Calu3 (cell line): ENCODE measurements at regions not wholly inside any gene's neighbourhood (a gene's known extent, or its start where the extent isn't known, plus 50 kb on each side); places are given as distances from the start of the nearest gene placed in this dataset.

ENCODE experiments used
- BruUV-seq: library from RNA; stranded (reverse); fragments of 400-500 nt; replicated peaks from 2 replicates; lab custom pipeline; 2021; lab: Mats Ljungman, UMichigan
- CTCF ChIA-PET: fragments of 300-600 bp; sonication (Branson Sonifier 250); formaldehyde crosslinking; loops from one replicate; lab custom pipeline; 2022; ENCODE audit warnings: antibody characterized with exemption; lab: Charles Lee
- DNase-seq: peaks from one replicate; pipeline ENCODE4 v3.0.0; 2022
- H3K27ac Mint-ChIP-seq: one replicate; pipeline ENCODE4 v1.8.0; 2022; ENCODE audit warnings: mixed read lengths; ENCODE audit not compliant: unreplicated experiment
- H3K27me3 Mint-ChIP-seq: one replicate; pipeline ENCODE4 v1.8.0; 2022; ENCODE audit warnings: mixed read lengths; ENCODE audit not compliant: unreplicated experiment
- H3K36me3 Mint-ChIP-seq: one replicate; pipeline ENCODE4 v1.8.0; 2022; ENCODE audit warnings: mild to moderate bottlenecking, moderate library complexity, mixed read lengths; ENCODE audit not compliant: insufficient read depth, unreplicated experiment
- H3K4me1 Mint-ChIP-seq: one replicate; pipeline ENCODE4 v1.8.0; 2022; ENCODE audit warnings: mild to moderate bottlenecking, low read depth, mixed read lengths; ENCODE audit not compliant: unreplicated experiment
- H3K4me3 Mint-ChIP-seq: one replicate; pipeline ENCODE4 v1.8.0; 2022; ENCODE audit warnings: mild to moderate bottlenecking, low read depth, moderate library complexity, mixed read lengths; ENCODE audit not compliant: unreplicated experiment
- H3K9me3 Mint-ChIP-seq: one replicate; pipeline ENCODE4 v1.8.0; 2022; ENCODE audit warnings: low read depth, mixed read lengths; ENCODE audit not compliant: unreplicated experiment
- CTCF ChIP-seq: fragments of 200-600 bp; IDR thresholded peaks from one replicate; pipeline ENCODE4 v1.8.0; 2022; ENCODE audit warnings: antibody characterized with exemption; ENCODE audit not compliant: unreplicated experiment
- intact Hi-C: fragments of 100-400 bp; cut with micrococcal nuclease; formaldehyde crosslinking; loops from one replicate; pipeline ENCODE4 v1.10.0; 2022; ENCODE audit not compliant: unreplicated experiment

GRCh38 chrX:25389266-25389665 is 373.5 kb upstream of the ARX start:
- no peak overlapping the region for H3K4me3 Mint-ChIP-seq
- BruUV-seq = no TSS peak
- no peak for TF ChIP-seq CTCF
- no peak overlapping the region for H3K27ac Mint-ChIP-seq
- DNase-seq = no peak
- H3K27me3 Mint-ChIP-seq = no peaks in the 10 kb centered on the region
- H3K36me3 Mint-ChIP-seq = no peaks in the 10 kb centered on the region
- intact Hi-C loops = no loop called here
- H3K9me3 Mint-ChIP-seq = peaks cover 3% of the 10 kb centered on the region
- CTCF ChIA-PET = no interaction called here
- no peaks in the 10 kb centered on the region for H3K4me1 Mint-ChIP-seq

DNA sequence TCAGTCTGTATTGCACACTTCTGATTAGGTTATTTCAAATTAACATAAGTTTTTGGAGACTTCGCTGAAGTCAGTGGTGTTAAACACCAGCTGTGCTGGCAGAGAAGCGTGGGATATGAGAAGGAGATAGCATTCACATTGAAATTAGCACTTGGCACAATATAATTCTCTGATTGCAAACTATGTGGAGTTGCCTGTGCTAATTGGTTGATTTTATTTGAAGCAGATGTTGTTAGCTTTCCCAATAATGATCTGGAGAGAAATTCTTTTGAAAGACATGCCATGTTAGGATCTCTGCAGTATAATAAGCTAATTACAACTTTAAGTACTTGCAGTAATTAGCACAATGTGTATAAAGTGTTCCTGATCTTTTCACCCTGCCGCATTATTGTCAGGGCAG is 367.4 kb upstream of the ARX start:
- no peaks in the 10 kb centered on the region for H3K9me3 Mint-ChIP-seq
- no peak for TF ChIP-seq CTCF
- H3K36me3 Mint-ChIP-seq = no peaks in the 10 kb centered on the region
- DNase-seq = no peak
- H3K27ac Mint-ChIP-seq = no peak overlapping the region
- intact Hi-C loops = no loop called here
- no peaks in the 10 kb centered on the region for H3K4me1 Mint-ChIP-seq
- peaks cover 7% of the 10 kb centered on the region for H3K27me3 Mint-ChIP-seq
- no peak overlapping the region for H3K4me3 Mint-ChIP-seq
- CTCF ChIA-PET = no interaction called here
- no TSS peak for BruUV-seq

DNA sequence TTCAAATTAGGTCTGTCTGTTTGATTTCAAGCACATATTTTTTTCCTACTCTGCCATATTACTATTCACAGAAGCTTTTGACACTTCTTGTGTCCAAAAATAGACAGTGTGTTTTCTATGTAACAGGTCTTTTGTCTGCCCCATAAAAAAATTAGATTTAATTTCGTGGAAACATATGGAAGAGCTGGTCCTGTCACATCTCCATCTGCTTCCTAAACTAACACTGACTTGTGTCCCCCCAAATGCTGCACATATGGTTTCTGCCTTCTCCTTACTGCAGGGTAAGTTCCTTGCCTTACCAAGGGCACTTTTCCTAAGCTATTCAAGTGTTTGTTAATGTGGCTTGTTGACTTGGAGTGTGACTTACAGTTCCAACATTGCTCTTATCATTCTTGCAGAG is 340.7 kb upstream of the ARX start:
- Mint-ChIP-seq H3K27me3 (peaks cover 23% of the 10 kb centered on the region), H3K27ac (no peak overlapping the region), H3K4me1 (no peaks in the 10 kb centered on the region), H3K36me3 (no peaks in the 10 kb centered on the region), H3K4me3 (no peak overlapping the region), H3K9me3 (peaks cover 12% of the 10 kb centered on the region)
- intact Hi-C loops = no loop called here
- BruUV-seq = no TSS peak
- TF ChIP-seq CTCF = no peak
- CTCF ChIA-PET = no interaction called here
- no peak for DNase-seq

DNA sequence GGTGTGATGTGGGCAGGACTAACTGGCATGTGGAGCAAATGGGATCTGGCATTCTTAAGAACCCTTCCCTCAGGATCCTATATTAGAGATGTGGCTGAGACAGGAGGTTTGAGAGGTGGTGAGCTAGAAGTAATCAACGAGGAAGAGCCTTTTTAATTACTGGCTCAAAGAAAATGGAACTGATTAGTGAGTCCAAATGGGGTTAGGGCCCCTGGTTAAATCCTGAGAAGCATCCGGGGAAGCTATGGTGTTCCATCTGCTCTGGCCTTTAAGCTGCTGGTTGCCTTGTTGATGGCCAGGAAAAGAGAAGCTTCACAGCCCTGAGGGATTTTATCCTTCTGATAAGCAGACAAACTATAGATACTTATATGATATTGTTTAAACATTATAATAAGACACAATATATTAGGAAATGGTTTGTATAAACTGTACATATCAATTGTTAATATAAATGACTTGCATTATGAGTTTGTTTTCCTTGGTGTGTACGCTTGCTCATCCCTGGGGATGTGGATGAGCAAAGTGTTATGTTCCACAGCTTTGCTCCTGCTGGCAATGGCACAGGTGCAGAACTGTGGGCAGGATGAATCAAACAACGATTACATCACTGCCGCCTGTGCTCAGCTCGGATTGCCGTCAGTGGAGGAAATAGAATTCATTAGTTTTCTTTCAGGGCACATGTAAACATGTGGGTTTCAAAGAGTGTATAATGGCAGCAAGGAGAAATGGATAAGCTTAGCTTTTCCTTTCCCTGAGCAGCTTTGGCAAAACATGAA is 328.6 kb upstream of the ARX start:
- no TSS peak for BruUV-seq
- no peaks in the 10 kb centered on the region for H3K4me1 Mint-ChIP-seq
- H3K36me3 Mint-ChIP-seq = no peaks in the 10 kb centered on the region
- peaks cover 2% of the 10 kb centered on the region for H3K9me3 Mint-ChIP-seq
- no peak overlapping the region for H3K4me3 Mint-ChIP-seq
- no peaks in the 10 kb centered on the region for H3K27me3 Mint-ChIP-seq
- TF ChIP-seq CTCF = no peak
- DNase-seq = no peak
- intact Hi-C loops = no loop called here
- no peak overlapping the region for H3K27ac Mint-ChIP-seq
- CTCF ChIA-PET = interaction anchor here (0.5 kb wide), 1 partner anchor 23 kb away, joined by 3 read pairs; no protein-coding TSS in a partner anchor
